NCI-H748 treated with DMSO at 0.1 percent for 48 hours (cell line): ENCODE measurements at regions not wholly inside any gene's neighbourhood (a gene's known extent, or its start where the extent isn't known, plus 50 kb on each side); places are given as distances from the start of the nearest gene placed in this dataset.

Experiments used
- DNase-seq: peaks from one replicate; lab custom pipeline; 2025; lab: John Stamatoyannopoulos, UW

GRCh38 chr7:47221826-47222225 is 360.1 kb downstream of the TNS3 start:
- no peak for DNase-seq

DNA sequence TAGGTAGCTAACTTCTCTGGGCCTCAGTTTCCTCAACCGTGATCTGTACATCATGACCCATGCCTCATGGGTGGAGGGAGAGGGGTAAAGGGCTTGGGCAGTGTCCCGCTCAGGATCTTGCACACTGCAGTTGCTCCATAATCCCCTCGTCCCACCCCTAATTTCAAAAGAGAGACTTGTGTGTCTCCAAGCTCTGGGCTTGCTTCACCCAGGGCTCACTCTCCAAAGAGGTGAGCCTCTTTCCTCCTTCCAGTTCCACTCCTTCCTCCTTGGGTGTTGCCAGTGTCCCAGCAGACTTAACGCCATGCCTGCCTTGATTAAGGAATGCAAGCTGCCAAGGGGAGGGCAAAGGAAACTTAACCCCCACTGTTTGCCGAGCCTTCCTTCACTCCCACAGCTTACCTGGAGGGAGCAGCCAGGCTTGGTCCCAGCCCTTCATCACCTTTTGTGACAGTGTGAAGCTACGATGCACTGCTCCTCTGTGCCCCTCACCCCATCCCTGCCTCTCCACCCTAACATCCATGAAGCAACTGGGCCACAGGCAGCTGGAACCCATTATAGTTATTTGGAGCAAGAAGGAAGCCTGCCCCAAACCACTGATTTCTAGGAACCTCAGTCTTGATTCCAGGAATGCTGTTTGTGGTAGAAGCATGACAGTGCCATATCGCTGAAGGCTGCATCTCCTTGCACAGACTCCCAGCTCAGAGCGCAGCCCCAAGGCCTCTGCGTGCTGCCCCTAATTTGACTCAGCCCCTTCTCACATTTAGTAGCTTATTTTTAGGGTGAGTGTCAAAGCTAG is 363.3 kb downstream of the TNS3 start:
- DNase-seq, result no peak

DNA sequence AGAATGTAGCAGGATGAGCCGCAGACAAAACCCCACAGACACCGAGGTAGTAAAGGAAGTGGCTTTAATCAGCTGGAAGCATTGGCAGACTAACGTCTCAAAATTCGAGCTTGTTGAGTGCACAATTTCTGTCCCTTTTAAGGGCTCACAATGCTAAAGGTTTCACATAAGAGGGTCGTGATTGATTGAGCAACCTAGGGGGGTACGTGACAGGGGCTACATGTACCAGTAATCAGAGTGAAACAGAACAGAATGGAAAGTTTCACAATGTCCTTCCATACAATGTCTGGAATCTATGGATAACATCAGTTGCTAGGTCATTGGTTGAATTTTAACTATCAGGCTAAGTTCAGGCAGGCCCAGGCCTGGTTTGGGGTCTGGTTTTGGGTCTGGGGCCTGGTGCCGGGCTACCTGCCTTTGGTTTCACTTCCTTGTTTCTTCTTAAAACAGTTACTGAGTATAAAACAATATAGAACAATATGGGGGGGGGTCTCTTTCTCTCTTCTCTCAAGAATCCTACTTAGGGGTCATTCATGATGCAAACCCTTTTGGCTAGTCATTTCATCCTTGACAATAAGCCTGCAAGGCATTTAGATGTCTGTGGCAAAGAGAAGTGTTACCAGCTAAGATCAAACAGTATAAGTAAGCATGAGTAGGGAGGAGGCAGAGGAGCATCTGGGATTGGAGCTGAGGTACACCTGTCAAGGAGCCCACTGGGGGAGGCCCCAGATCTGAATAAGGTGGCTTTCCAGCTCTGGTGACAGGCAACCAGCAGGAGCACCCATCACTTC is 364.1 kb downstream of the TNS3 start:
- no peak for DNase-seq

DNA sequence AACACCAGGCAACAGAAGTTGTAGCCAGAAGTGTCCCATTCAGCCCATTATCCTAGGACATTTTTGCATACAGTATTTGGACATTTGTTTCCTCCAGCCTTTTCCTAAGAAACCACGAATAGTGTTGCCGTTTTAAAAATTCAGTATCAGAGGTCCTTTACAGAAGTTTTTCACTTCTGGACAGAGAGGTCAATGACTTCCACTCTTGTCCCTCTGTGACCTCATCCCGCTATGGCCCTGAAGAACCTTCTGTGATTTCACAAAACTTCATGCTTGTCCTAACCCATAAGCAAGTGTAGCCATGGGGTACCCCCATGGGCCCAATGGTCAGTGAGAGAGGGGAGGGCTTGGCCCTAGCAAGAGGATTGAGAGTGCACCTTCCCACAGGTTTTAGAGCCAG is 364.8 kb downstream of the TNS3 start:
- no peak for DNase-seq

DNA sequence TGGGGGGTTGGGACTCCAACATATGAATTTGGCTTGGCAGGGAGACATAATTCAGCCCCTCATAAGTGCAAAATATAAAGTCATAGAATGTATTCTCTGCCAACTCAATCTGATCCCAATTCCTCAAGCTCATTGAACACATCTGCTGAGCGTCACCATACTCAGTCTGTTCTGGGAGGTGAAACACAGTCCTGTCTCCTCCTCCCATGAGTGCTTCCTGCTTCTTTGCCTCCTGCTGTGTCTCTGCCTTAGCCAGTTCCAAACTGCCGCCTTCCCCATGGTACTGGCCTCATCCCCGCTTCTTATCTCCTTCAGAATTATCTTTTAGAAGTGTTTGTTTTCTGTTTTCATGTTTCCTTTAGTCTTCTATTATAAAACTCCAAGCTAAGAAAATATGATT is 365.5 kb downstream of the TNS3 start:
- DNase-seq, result no peak

GRCh38 chr7:47215640-47216039 is 366.3 kb downstream of the TNS3 start:
- no peak for DNase-seq

DNA sequence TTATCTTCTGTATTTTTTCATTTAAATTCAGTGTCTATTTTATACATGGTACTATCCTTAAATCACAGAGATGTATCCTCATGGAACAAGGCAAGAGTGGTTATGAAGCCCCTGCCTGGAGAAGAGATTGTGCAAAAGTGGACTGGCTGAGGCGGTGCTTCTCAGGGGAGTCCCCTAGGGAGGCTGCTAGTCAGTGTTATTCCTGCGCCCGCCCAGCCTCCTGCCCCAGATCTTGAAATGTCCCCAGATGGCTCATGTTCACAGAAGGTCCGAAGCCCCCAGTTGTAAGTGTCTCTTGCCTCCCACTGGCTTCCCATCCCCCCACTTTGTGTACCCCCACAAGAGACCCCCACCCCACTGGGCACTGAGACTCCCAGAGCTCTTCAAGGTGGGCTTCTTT is 366.9 kb downstream of the TNS3 start:
- no peak for DNase-seq

DNA sequence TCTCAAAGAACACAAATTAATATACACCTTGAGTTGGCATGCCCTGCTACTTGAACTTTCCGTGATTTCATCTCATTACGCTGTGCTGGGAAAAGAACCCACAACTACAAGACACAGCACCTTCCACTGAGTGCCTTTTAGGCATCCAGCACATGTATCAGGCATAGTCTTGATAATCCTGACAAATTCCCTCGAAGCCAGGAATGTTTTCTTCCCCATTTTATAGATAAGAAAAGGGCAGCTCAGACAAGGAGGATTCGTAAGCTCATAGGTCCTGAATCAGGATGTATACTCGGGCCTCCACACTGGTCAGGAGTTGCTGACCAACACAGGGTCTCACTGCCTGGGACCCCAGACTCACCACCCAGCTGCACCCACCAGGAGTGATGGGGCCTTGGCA is 368.6 kb downstream of the TNS3 start:
- DNase-seq, result no peak

DNA sequence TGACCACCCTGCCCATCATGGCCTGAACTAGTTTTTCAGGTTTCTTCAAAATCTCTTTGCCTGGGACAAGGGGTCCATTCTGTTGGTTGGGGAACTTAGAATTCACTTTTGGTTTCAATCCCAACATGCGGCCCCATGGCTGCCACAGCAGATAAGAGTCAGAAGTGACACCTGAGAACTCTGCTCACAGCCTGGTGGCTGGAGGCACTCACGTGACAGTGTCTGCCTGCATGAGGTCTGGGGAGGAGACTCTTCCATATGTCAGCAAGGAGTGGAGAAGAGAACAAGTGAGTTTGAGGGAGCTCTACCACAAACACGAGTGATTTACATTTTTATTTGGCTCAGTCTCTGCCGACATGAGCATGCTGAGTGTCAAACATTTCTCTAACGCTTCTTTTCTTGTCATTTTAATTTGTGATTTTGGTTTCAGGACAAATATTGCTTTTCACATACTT is 370.4 kb downstream of the TNS3 start:
- DNase-seq, result no peak

- DNase-seq, result no peak
These were observed 371.5 kb downstream of the TNS3 start for GRCh38 chr7:47210281-47210854.

DNA sequence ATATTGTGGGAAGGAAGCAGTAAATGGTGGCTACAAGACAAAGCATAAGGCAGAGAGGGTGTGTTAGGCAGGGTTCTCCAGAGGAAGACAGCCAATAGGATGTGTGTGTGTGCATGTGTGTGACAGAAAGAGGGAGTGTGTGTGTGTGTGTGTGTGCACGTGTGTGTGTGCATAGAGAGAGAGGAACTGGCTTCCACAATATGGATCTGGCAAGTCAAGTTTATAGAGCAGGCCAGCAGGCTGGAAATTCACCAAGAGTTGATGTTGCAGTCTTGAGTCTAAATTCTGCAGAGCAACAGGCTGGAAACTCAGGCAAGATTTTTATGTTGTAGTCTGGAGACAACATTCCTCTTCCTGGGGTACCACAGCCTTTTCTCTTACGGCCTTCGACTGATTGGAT is 374.0 kb downstream of the TNS3 start:
- DNase-seq, result no peak

DNA sequence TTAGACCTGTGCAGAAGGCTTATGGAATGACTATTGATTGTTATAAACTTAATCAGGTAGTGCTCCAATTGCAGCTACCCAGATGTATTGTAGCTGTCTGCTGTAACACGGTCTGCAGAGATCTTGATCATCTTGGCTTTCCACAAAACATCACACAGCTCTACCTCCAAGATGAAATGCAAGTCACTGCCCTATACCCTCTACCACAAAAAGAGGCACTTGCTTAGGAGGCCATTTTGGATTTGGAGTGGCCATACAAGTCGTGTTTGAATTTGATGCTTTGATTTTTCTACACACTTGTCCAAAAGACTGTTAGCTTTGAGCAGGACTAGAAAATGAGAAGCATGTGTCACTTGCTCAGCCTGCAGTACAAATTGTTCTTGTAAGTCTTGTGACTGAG is 377.2 kb downstream of the TNS3 start:
- DNase-seq, result no peak

DNA sequence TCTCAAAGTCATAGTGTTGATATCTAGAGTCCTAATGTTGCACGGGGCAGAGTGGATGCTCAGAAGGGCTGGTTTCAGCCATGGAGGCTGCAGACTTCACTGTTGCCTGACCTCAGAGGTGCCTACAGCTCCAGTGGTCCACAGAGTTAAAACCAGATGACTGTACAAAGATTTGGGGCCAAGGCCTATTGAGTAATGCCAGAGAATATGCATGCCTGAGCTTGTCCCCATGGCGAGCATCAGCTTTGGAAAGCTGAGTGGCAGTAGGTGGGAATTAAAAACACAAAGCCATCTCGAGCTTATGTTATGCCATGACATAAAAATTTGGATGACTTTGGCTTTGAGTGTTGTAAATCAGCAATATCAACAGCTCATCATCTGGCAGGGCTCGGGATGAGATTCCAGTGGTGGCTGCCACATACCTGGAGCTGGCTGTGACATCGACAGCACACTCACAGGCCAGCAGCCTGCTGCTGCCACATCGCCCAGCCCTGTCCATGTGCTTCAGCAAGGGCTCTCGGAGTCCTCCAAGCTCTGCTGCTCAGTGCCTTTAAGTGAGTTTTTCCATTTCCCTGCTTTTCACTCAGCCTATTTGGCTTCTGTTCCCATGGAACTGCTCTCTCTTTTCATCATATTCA is 379.6 kb downstream of the TNS3 start:
- no peak for DNase-seq

DNA sequence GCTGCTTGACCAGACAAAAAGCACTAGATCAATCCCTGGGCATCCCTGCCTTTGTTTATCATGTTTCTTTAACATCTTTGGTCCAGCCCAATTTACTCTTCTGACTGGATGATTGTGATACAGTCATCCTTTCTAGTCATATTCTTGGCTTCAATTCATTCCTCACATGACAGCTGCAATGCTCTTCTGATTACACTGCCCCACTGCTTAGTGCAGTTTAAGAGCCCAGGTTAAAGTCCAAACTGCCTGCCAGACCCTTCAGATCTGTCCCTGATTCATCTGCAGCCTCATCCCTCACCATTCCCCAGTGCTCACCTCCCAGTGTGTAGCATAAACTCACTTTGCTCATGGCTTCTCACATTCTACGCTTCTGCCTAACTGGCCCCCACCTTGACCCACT is 383.8 kb downstream of the TNS3 start:
- no peak for DNase-seq

DNA sequence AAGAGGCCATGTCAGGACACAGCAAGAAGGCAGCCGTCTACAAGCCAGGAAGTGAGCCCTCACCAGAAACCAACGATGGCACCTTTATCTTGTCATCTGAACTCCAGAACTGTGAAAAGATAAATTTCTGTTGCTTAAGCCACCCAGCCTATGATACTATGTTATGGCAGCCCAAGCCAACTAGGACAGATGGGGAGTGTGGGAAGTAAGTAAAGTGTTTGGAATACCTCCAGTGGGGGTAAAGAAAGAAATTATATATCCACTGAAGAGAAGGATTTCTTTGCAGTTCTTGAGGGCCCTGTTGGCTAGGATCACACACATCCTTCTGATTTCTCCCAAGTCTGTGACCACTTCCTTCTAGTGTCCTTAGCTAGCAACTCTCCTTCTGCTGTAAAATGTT is 384.4 kb downstream of the TNS3 start:
- DNase-seq, result no peak

DNA sequence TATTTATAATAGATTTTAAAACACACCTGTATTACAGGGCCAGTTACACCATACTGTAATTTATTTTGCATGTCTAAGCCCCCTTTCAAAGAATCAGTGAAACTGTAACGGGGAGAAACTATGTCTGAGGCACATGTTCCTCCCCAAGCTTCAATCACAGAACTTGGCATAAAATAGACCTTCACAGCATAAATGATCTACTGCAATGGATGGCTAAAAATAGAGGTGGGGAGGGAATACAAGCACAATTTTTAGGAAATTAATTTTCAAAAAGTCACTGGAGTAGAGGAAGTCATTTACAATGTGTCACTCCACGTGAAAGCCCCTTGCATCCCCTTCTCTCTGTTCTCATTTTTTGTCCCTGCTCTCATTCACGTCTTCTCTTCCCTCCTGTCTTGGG is 385.2 kb downstream of the TNS3 start:
- no peak for DNase-seq

- no peak for DNase-seq
These were observed 385.7 kb downstream of the TNS3 start for GRCh38 chr7:47196106-47196645.

DNA sequence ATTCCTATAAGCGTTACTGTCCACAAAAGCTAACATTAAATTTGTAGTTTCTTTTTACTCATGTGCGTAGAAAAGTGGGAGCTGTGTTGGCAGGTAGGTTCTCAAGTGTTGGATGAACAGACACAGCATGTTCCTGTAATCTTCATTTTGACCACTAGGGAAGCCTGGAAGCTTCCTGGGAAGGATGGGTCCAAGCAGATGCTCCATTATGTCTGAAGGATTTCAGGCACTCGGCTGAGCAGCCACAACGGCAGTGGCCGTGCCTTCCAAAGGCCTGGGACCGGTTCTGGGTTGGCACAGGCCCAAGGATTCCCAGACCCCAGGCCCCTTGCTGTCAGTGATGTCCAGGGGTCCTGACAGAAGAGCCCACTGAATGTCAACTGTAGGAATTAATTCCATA is 386.3 kb downstream of the TNS3 start:
- no peak for DNase-seq

GRCh38 chr7:47194516-47195057 is 387.3 kb downstream of the TNS3 start:
- no peak for DNase-seq

DNA sequence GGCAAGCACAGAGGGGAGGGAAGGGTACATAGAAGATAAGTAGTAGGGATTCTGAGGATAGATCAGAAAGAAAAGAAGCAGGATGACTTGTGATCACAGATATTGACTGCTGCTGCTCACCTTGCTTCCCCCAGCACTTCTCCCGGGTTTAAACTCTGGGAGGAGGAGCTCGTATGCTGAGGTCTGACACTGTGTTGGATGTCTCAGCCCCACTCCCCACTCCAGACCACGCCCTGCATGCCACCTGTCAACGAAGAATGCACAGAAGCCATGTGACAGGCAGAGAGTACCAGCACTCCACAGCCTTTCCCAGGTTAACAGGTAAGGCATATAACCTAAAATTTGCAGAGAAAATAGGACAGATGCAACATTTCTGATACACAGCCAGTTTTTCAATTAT is 388.9 kb downstream of the TNS3 start:
- no peak for DNase-seq

DNA sequence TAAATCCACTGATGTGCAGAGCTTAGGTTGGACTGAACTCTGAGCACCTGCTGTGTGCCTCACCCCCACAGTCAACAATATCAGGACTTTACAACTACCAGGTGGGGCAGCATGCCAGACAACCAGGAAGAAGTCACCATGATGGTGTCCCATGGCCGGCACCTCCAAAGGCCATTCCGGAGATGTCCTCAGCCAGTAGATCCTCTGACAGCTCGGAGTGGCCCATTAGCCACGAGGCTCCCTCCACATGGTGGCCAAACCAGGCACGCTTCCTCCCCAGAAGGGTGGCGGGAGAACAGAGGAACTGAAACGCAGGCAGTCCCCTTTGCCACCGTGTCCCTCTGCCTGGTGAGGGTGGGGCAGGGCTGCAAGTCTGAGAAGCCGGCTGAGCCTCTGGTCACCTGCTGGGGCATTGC is 390.0 kb downstream of the TNS3 start:
- DNase-seq, result no peak

- DNase-seq, result no peak
These were observed 390.6 kb downstream of the TNS3 start for GRCh38 chr7:47191316-47191715.
